SK-MEL-5 (cell line): ENCODE measurements at regions not wholly inside any gene's neighbourhood (a gene's known extent, or its start where the extent isn't known, plus 50 kb on each side); places are given as distances from the start of the nearest gene placed in this dataset.

ENCODE experiments used
- DNase-seq: peaks from one replicate; pipeline ENCODE4 v3.0.0-alpha.2; 2016; ENCODE audit warnings: low read depth, low spot score
- in situ Hi-C: cut with HindIII; loops from 2 replicates; pipeline ENCODE4 v1.10.0; 2016; ENCODE audit warnings: low sequenced_read_pairs, high pct_unique_total_duplicates, low pct_unique_long_range_greater_than_20kb

DNA sequence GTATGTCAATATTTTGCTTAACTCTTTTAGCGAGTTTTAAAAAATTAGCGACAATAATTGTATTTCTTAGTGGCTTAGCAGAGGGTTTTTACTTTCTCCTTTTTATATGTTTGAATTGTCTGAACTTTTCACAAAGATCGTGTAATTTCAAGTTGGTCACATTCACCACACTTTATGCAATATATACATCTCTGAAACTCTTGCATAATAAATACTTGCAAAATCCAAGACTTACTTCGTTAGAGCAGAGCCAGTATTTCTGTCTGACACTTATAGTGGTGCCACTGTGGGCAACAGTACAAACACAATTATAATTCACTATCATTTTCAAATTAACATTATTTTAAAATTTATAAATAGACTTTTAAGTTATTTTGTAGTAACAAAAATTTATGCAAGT, 62.0 kb downstream of the SUCNR1 start:
- DNase-seq = no peak
- in situ Hi-C loops = no loop called here

GRCh38 chr3:151940481-151940880, 67.0 kb downstream of the SUCNR1 start:
- in situ Hi-C loops = no loop called here
- peak; percentile 48 for DNase-seq

DNA sequence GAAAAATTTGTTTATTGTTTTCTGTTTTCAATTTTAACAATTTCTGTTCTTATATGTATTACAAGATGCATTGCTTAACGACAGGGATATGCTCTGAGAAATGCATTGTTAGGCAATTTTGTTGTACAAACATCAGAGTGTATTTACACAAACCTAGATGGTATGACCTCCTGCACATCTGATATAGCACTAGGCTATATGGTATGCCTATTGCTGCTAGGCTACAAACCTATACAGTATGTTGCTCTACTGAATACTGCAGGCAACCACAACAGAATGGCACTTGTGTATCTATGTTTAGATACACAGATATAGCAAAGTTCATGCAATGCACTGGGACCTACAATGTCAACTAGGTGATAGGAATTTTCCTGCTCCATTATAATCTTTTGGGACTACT, 70.1 kb downstream of the SUCNR1 start:
- in situ Hi-C loops = no loop called here
- DNase-seq = no peak

GRCh38 chr3:151944356-151944755, 70.9 kb downstream of the SUCNR1 start:
- in situ Hi-C loops = no loop called here
- DNase-seq = no peak

DNA sequence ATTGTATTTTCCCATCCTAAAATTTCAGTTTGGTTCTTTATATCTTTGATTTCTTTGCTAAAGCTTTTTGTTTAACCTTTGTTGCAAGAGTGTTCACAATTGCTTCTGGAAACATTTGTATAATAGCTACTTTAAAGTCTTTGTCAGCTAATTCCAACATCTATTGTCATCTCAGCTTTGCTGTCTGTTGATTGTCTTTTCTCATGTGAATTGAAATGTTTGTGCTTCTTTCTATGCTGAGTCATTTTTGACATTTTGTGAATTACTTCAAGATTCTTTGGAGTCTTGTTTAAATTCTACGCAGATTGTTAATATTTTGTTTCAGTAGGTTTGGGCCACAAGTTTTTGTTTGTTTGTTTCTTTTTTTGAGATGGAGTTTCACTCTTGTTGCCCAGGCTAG, 73.2 kb downstream of the SUCNR1 start:
- in situ Hi-C loops = no loop called here
- DNase-seq = no peak

DNA sequence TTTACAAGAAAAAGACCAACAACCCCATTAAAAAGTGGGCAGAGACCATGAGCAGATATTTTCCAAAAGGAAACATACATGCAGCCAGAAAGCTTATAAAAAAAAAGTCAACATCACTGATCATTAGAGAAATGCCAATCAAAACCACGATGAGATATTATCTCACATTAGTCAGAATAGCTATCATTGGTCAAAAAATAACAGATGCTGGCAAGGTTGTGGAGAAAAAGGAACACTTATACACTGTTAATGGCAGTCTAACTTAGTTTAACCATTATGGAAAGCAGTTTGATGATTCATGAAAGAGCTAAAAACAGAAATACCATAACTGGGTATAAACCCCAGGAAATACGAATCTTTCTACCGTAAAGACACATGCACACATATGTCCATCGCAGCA, 76.3 kb downstream of the SUCNR1 start:
- in situ Hi-C loops = no loop called here
- DNase-seq = no peak

GRCh38 chr3:151955356-151955755, 81.9 kb downstream of the SUCNR1 start:
- no peak for DNase-seq
- in situ Hi-C loops = no loop called here

DNA sequence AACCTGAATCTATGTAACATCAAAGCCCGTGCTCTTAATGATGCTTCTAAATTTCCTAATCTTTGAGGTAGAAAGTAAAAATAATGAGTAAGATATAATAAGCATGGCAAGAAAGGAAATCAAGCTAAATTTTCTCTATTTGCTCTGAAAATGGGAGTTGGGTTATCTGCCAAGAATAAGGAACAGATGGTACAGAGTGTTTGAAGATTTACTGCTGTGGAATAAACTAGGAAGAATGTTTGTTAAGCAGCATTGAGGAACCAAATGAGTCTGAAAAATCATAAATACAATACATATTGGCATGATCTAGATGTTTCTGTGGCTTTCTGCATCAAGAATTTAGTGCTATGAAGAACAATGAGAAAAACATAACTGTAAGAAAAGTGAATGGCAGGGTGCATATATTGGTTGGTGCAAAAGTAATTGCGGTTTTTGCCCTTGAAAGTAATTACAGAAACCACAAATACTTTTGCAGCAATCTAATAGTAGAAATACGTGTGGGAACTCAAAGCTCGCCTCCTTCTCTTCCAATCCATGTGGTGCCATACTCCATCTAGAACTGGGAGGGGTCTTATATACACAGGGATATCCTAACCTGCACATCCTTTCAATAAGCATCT, 87.6 kb downstream of the SUCNR1 start:
- in situ Hi-C loops = no loop called here
- no peak for DNase-seq

- in situ Hi-C loops = no loop called here
- DNase-seq = no peak
These were observed 88.9 kb downstream of the SUCNR1 start for GRCh38 chr3:151962352-151962751.

GRCh38 chr3:151962912-151963311, 89.5 kb downstream of the SUCNR1 start:
- no peak for DNase-seq
- in situ Hi-C loops = no loop called here

DNA sequence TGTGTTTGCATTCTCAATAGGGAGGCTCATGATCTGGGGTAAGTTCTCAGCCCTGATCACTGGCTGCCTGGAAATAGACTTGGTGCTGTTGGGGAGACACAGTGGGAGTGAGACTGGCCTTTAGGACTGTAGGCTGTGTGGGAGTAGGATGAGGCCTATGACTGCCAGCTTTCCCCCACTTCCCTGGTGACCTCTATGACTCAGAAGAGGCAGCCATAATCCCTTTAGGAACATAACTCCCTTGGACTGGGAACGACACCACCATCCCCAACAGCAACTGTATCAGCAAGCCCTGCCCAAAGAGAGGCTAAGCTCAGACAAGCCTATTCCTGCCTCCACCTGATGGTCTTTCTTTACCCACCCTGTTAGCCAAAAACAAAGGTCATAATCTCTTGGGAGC, 91.3 kb downstream of the SUCNR1 start:
- no peak for DNase-seq
- in situ Hi-C loops = no loop called here

DNA sequence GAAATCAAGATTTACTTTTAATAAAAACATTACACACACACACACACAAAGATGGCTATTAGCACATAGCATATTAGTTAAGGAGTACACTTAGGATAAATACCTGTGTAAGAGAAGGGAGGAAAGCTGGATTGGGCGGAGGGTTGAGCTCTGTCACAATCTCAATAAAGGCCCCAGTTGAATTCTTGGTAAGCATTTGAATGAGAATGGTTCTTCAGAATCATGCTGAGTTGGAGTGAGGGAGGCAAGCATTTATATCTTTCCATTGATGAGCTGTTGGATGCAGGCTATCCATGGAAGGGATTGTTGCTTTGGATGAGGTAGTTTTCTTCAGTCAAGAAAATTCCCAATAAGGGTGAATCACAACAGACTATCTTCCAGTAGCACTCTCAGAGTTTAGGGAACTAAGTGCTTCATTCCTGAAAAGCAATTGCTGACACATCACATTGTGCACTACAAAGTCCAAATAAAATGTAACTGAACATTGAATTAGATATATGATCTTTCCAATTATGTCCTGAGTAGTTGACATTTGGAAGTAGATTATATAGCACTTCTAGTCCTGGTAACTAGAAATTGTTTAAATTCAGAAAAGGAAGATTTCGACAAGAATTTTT, 95.7 kb downstream of the SUCNR1 start:
- in situ Hi-C loops = no loop called here
- no peak for DNase-seq

DNA sequence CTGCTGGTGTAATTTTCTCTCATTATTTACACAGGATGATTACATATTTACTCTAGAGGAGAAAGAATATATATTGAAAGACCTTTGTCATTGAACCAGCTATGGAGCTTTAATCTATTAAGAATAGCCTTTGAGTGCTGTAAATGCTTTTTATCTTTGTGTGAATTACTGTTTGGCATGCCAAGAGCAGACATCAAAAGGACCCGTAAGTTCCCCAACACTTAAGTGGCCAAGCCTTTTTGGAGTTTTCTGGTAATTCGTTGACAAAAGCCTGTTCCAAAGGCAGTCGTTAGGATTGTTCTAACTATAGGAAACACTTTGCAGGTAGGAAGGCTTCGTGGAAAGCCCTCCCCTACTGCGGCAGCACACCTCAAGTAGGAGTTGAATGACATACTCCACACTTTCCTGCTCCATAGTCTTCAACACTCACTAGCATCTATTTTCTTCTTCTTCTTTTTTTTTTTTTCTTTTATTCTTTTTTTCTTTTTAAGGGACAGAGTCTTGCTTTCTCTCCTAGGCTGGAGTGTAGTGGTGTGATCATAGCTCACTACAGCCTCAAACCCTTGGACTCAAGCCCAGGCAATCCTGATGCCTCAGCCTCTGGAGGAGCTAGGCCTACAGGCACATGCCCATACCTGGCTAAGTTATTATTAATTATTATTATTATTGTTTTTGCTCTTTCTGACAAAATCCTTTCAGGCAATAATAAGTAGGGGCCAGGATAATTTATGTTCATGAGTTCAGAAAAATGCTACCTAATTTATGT, 98.6 kb downstream of the SUCNR1 start:
- DNase-seq = no peak
- in situ Hi-C loops = no loop called here

GRCh38 chr3:151974067-151974466, 100.6 kb downstream of the SUCNR1 start:
- no peak for DNase-seq
- in situ Hi-C loops = no loop called here

GRCh38 chr3:151976211-151977050, 103.0 kb downstream of the SUCNR1 start:
- in situ Hi-C loops = no loop called here

DNA sequence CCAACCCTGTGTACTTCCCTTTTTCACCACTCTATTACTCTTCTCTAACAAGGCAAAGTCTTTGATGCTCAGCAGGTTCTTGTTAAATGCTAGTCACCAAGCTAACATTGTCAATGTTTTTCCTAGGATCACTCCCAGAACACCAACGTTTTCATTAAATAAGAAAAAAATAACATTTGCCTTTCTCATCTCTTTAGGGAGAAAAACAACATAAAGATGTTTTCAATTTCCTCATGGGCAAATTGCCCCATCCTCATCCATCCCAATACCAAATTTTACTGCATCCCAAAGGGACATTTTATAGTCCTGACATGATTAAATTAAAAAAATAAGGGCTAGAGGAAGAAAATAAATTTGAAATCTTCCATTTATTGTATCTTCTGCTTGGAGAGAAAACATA, 106.5 kb downstream of the SUCNR1 start:
- in situ Hi-C loops = no loop called here
- DNase-seq = no peak

More at GRCh38 chr3:151976211-151977050, 103.0 kb downstream of the SUCNR1 start:
- peak; percentile 49 for DNase-seq

GRCh38 chr3:151983538-151983937, 110.1 kb downstream of the SUCNR1 start:
- in situ Hi-C loops = no loop called here
- no peak for DNase-seq

DNA sequence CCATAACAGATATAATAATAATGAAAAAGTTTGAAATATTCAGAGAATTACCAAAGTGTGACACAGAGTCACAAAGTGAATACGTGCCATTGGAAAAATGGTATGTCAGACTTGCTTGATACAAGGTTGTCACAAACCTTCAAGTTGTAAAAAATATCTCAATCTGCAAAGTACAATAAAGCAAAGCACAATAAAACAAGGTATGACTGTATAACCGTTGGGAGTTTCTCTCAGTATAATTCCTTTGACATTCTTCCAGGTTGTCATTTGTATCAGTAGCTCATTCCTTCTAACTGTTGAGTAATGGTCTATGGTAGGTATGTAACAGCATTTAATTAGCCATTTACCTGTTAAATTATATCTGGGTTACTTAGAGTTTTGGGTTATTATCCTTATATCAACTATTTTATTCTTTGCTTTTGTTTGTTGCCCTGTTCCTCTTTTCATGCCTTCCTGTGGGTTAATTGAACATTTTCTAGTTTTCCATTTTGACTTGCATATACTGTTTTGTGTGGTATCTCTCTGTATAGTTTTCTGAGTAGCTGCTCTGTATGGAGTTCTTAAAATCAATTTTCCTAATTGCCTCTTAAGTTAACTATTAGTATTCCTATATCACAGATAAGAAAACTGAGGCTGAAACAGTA, 112.5 kb downstream of the SUCNR1 start:
- in situ Hi-C loops = no loop called here
- DNase-seq = no peak
